Stimulated activated CD4-positive, alpha-beta T cell treated with anti-CD3 and anti-CD28 coated beads, Interleukin-12 subunit alpha, Interleukin-12 subunit beta, amount 100 ng/mL, for 48 hours (primary cell): ENCODE measurements at regions not wholly inside any gene's neighbourhood (a gene's known extent, or its start where the extent isn't known, plus 50 kb on each side); places are given as distances from the start of the nearest gene placed in this dataset.

ENCODE experiments used
- DNase-seq, 3 donors: peaks; one replicate each; pipeline ENCODE4 v3.0.0-alpha.2; 2020; ENCODE audit warnings: low read depth in 2 of 3, low spot score in 1 of 3

DNA sequence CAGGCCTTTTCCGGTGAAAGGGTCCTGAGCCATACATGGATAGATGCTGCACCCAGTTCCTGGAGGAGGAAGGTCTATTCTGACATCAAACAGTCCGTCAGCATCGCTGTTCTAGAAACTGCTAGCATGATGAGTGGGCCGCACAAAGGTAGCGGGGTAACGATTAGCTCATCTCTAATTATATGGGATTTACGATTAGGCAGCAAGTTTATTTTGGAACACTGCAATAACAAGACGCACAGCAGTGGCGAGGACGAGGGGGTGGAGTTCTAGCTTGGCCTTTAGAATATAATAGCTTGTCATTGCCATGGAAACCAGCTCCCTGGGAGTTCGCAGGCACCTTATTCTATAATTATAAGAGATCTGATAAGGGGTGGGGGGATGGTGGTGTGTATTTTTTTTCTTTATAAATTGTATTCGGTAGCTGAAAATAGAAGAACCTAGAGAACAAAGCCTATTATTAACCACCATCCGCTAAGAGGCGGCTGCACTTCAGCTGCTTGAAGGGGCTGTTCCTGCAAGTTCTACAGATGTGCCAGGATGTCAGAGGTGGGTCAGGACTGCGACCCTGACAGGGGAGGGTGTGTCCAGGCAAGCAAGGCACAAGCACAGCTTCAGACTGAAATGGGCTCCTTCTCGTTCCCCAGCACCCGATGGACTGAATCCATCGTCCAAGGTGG lies 311.0 kb downstream of the AGTPBP1 start:
- no peak for DNase-seq

DNA sequence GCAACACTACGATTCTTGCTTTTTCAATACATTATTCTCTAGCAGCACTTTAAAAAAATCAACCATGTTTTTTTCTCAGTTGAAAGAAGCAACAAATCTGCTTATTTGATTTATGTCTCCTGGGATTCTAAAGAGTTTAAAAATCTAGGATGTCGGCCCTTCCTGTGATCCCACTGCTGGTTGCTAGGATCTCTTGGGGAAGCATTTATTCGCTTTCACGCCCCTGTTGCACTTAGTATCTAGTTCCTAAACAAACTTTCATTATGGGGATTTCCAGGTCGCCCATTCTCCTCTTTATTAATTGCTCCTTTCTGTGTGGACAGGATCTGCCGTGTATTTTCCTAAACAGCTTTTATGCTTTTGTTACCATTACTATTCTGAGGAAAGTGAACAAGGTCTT lies 313.5 kb downstream of the AGTPBP1 start:
- DNase-seq = no peak

DNA sequence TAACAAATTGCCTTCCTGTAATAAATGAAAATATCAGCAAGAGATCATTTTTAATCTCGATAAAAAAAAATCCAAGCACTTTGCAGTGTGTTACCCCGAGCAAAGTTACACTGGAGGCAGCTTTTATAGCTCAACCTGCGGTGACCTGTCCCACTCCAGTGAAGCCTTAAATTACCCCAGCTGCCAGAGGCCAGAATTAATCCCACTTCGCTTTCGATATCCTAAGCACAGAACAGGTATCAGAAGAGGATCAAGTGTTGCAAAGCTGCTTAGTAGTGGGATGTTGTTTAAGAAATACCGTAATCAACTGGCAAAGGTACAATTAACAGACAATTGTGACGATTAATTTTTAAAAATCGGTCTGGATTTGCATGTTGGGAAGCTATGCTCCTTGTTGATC lies 314.0 kb downstream of the AGTPBP1 start:
- DNase-seq = no peak

DNA sequence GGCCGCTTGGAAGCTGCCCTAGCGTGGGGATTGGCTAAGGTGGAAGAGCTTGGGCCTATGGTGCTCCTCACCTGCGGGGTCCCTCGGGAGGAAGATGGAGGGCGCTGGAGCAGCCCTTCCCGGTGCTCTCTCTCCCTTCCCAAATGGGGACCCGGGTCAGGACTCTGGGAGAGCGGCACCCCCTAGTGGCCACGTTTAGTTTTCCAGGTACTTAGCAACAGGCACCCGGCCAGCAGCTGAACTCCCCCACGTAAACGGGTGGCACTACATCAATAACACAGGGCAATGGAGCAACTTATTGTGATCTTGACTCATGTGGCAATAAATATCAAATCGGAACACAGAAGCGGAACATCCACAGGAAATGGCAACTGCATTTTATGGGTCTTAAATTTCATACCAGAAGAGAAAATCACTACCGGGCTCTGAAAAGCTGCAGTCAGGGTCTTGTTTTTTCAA lies 316.6 kb downstream of the AGTPBP1 start:
- DNase-seq = peak; percentile 18 to 40 (median 35)

DNA sequence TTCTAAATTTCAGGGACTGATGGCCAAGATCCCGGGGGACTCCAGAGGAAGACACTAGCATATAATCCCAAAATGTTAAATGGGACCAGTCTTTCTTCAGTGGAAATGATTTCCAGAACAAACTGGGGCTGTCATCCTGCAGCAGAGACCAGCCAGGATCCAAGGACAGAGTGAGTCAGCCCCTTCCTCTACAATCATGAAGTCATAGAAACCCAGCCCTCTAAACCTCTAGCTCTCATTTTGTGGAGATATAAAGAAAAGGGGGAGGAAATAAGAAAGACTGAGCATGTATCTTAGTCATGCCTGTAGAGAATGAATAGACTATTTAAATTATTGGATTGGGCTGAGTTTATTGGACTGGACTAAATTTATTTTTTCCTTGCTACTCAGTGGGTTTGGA lies 318.3 kb downstream of the AGTPBP1 start:
- no peak for DNase-seq

DNA sequence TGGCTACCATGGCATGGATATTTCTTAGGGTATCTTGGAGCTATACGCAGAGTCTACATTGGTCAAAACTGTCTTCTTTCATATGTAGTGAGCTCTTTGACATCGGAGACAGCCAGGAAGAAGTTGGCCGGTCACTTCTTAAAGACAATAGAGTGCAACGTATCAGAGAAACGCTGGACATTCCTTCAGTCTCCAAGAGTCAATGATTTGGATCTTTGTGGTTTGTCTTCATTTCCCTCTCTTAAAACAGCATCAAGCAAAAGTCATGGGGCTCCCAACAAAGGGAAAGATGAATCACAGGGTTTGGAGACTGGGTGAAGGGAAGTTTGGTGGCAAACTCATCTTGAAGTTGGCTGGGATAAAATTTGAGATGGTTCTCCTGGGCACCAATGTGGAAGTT lies 320.1 kb downstream of the AGTPBP1 start:
- no peak for DNase-seq

DNA sequence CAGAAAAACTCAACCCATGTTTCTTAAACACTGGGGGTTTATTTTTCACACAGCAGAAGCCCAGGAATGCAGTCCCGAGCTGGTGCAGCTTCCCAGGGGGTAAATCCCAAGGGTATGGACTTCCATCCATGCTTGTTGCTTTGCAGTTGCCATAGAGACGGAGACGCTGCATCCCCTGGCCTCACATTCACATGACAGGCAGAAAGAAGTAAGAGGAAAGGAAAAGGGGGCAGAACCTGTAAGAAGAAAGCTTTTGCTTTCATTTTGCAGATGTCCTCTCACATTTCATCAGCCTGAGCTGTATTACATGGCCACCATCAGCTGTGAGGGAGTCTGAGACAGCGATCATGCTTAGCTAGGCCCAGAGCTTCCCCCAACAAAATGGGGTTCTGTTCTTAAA lies 321.0 kb downstream of the AGTPBP1 start:
- DNase-seq = no peak

DNA sequence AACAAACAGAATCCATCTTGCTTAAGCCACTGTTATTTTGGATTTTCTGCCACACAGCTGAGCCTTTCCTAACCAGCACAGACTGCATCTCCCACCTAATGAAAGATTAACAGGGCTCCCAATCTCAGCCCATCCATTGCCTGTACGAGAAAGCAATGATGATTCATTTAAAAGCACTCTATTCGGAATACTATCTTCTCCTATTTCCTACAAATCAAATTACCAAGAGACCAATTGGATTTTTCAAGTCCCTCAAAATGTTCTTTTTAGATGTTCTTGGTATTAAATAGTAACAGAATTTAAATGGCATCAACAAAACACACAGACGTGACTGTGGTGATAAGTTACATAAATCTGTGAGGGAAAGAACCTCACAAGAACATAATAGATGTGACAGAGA lies 324.1 kb downstream of the AGTPBP1 start:
- DNase-seq = no peak

DNA sequence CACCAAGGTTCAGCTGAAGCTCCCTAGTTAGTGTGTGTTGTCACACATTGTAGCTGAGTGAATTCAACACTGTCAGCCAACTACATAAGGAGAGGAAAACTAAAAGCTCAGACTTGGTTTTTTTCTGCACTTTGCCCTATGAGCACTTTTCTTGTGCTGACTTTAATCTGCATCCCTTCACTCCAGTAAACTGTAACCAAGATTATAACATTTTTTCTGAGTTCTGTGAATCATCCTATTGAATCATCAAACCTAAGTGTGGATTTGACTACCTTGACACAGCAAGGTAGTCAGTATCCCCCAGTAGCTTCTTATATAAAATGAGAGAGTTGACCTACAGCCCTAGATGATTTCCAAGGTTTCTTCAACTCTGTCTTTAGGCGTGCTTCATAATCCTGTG lies 325.0 kb downstream of the AGTPBP1 start:
- DNase-seq = no peak

DNA sequence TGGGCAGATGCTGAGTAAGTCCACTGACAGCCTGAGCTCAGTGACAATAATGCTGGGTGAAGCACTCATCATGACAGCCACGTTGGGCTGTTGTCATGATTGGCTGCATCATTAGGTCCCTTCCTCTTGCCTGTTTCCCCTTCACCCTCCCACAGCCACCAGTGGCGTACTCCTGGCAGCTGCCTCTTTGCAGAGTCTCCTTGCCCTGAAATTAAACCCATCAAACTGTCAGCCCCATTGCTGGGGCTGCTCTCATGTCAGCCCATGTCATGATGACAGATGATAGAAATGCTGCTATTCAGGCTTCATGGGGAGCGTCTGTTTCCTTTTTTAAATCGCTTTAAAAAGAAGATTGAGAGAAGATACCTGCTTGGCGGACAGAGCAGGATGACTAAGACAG lies 327.4 kb downstream of the AGTPBP1 start:
- no peak for DNase-seq

DNA sequence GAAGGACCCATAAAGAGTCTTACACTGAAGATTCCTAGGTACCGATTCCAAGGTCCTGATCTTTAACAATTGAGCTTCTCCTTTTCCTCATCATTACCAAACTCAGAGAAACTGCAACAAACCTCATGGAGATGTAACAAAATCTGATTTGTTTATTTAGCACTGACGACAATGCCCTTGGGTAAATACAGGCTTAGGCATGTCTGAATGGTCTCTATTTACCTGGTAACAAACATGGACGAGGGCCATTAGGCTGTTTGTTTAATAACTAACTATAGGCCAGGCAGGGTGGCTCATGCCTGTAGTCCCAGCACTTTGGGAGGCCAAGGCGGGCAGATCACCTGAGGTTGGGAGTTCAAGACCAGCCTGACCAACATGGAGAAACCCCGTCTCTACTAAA lies 333.3 kb downstream of the AGTPBP1 start:
- DNase-seq = no peak

DNA sequence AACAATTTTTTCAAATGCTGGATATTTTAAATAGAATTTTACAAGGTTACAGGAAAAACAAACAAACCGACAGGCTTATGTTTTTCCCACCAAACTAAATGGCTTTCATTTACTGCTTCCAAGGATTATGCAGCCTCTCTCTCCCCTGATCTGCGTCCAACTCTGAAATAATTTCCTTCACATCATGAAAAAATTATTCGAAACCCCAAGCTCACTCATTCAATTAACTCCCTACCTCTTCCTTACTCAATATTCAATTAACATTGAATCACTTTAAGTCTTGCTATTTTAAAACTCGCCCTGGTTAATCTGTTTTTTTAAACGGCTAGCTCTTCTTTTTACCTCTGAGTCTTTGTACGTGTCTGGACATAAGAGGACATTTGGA lies 336.2 kb downstream of the AGTPBP1 start:
- DNase-seq = no peak

DNA sequence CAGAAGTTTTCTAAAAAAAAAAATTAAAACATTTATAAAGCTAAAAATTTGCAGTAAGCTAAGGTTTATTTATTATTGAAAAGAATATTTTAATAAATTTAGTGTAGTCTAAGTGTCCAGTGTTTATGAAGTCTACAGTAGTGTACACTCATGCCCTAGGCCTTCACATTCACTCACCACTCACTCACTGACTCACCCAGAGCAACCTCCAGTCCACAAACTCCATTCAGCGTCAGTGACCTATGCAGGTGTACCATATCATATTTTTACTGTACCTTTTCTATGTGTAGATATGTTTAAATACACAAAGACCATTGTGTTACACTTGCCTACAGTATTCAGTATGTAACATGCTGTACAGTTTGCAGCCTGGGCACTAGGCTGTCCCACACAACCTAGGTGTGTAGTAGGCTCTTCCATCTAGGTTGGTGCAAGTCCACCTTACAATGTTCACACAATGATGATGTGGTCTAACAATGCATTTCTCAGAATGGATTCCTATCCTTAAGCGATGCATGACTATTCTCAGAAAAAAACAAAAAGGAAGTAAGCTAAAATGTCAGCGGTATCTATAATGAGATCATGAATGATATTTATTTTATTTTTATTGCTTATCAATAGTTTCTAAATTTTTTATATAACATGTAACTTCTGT lies 336.7 kb downstream of the AGTPBP1 start:
- no peak for DNase-seq

DNA sequence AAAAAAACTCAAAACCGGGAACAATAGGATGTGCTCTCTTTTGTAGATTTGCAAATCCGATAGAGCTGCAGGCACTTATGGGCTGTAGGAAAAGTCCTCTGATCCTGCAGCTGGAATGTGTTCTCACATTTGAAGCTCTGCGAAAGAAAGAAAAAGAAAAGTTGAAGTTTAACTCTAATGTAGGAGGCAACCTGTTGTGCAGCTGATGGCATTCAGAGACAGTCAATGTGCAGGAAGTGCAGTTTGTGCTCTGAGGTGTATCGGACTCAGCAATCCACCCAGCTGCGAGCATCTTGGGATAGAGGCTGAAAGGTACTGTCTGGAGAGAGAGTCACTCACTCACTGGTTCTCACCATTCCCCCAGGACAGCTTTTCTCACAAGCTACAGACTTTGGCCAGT lies 339.2 kb downstream of the AGTPBP1 start:
- DNase-seq = no peak

DNA sequence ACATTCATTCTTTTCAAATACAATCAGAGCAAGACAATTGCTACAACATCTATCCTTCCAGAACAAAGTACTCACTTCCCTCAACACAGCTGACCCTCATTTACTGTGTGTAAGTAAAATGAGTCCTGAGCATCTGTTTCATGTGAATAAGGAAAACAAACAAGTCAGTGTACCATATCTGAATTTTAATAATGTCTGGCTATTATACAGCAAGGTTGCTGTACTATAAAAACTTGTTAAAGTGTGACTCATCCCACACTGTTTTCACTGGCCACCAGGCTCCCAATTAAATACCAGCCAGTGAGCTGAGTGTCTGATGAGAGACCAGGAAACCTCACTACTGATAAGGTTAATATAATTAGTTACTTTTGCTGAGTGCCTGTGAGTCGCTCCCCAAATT lies 339.8 kb downstream of the AGTPBP1 start:
- no peak for DNase-seq

DNA sequence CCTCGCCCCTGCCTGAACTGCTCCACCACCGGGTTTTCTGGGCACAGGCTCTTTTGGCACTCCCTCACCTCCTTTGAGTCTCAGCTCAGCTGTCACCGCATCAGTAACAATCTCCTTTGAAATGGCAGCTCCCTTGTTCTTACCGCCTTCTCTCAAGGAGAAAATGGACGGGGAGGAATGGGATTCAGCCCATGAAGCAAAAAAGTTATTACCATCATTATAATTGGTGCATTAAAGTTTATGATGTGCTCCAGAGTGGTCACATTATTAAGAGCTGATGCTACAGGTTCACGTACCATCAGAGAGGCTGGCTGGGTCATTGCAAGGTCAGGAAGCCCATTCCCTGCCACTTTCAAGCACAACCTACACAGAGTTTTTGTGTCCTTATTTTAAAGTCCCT lies 344.7 kb downstream of the AGTPBP1 start:
- no peak for DNase-seq

DNA sequence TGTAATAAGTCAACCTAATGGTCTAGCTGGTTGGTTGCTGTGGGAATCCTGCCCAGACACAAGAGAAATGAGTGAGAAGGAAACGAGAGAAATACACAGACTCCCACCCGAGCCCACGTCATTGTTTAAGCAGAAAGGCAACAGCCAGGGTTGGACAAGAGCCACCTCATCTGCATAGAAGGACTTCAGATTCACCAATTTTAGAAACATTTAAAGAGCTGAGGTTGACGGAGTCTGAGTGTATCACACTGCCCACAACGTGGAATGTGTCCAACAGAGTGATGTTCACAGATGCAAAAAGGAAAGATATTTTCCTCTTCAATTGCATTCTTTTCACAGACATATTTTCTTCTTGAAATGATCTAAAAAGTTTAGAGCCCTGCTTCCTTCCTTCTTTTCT lies 349.5 kb downstream of the AGTPBP1 start:
- no peak for DNase-seq

DNA sequence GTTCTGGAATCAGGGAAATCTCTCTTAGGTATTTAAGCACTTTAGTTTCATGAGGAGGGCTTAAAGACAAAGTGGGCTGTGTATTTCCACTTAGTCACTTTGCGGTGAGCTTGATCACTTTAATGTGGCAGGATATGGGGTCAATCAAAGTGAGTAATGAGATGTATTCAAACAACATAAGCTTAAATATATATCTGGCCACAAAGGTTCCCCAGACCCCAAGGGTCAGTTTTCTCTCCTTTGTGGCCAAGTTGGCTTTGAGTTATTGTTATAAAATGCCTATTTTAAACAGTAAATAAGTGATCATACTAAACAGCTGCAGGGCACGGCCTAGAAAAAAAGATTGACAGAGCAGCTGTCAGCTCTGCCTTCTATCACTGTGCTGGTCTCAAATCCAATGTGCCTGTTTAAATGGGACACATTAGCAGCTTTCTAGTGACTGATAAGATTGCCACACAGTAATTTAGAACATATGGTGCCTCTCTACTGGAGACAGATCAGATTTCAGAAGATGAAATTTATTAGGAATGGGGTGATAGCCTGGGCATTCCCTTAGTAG lies 363.9 kb downstream of the AGTPBP1 start:
- DNase-seq = no peak

DNA sequence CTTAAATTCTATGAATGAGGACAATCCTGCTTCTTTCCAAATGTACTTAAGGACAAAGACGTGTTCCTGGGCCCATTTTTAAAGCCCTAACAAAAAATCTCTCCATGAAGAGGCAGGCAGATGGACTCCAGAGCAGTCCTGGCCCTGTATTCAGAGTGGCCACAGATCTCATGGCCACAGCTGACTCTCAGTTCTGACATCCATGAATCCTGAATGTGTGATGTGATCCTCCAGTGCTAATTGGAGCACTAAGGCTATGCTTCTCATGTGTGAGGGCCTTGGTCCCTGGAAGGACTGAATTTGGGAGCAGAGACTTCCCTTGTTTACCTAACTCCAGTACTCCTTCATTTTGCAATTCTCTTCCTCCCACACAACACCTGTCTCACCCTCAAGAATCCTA lies 373.0 kb downstream of the AGTPBP1 start:
- DNase-seq = no peak

DNA sequence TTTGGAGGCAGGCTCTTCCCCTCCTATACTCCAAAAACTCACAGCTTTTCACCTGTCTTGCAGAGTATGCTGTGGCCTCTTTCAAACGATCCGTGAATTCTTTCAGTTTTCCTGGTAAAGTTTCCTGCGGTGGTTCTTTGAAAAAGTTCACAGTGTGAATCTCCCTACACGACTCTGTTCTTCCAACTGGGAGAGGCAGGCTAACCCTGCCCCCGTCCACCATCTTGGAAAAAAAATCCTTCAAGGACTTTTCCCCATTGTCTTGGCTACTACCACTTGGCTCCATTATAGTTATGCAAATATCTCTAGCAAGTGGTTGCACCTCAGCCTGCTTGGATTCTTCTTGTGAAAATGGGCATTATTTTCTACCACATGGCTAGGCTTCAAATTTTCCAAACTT lies 382.6 kb downstream of the AGTPBP1 start:
- no peak for DNase-seq

DNA sequence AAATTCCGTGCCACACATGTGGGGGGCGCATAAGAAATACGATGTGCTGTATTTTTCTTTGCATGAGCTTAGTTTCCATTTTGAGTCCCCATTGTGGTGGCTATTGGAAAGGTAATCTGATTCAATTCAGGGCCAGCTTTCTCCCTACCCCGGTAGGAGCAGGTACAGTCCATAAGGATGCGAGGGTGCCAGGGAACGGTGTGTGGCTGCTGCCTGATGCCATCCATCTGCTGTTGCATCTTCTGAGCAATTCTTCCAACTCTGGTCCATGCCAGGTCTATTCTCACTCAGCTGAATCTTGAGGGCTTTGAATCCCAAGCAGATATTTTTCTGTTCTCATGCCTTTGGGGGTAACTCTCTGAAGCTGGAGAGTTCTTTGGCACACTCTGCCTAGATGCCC lies 392.7 kb downstream of the AGTPBP1 start:
- DNase-seq = no peak

DNA sequence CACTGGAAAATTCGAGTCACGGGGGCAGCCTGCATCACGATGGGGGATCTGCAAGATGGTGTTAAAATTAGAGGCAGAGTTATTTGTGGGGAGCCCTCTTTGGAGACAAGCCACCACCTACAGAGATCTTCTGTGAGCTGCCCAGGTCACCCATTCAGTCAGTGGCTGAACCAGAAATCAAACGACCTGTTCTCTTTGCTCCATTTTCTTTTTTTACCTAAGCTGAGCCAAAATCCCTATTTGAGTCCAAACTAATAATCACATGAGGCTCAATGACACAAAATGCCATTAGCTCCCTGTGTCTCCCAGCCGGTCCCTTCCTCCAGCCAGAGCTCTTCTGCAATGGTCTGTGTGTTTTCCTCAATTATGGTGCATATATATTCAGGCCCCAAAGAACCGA lies 394.2 kb downstream of the AGTPBP1 start:
- no peak for DNase-seq

DNA sequence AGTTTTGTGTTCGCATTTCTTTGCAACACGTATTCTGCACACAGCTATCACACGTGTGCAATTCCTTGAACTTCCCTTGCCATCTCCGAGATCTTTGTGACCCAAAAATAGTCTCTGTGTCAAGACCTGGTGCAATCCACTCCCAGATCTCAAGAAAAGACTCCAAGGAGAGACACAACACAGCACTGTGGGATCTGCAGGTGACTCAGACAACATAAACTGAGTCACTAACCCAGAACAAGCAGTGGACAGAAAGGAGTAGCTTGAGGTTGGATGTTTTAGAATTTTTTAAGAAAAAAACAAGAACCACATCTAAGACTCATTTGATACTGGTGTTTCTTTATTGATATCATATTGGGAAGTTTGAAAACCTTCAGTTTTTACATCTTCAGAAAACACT lies 396.9 kb downstream of the AGTPBP1 start:
- DNase-seq = no peak
